ENCODE measurements at regions not wholly inside any gene's neighbourhood (a gene's known extent, or its start where the extent isn't known, plus 50 kb on each side); places are given as distances from the start of the nearest gene placed in this dataset.
"Not testable (repeated sequence)": the region's sequence is repeated elsewhere in the genome, so short reads cannot be mapped to it uniquely, and the experiment has no call there.

- no peak for DNase-seq
Observed at GRCh38 chr17:43315369-43315768, 81.6 kb upstream of the RNU2-1 start.

- DNase-seq, result no peak
Observed at GRCh38 chr17:43314611-43315011, 80.8 kb upstream of the RNU2-1 start.

- no peak for DNase-seq
Observed at GRCh38 chr17:43312011-43312410, 78.2 kb upstream of the RNU2-1 start.

GRCh38 chr17:43309505-43310332, 75.9 kb upstream of the RNU2-1 start:
- DNase-seq, result no peak

DNA sequence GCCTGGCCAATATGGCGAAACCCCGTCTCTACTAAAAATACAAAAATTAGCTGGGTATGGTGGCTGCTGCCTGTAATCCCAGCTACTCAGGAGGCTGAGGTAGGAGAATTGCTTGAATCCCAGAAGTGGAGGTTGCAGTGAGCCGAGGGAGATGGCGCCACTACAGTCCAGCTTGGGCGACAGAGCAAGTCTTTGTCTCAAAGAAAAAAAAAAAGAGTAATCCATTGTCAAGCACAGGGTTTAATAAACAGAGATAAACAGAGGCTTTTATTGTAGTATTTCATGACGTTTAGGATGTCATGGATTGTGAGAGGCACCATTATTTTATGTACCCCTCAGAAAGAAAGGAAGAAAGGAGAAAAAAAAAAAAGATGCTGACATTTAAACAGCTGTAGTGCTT, 75.2 kb upstream of the RNU2-1 start:
- no peak for DNase-seq

GRCh38 chr17:43304792-43305191, 71.0 kb upstream of the RNU2-1 start:
- DNase-seq, result not testable (repeated sequence)

GRCh38 chr17:43303049-43303448, 69.3 kb upstream of the RNU2-1 start:
- DNase-seq, result not testable (repeated sequence)

DNA sequence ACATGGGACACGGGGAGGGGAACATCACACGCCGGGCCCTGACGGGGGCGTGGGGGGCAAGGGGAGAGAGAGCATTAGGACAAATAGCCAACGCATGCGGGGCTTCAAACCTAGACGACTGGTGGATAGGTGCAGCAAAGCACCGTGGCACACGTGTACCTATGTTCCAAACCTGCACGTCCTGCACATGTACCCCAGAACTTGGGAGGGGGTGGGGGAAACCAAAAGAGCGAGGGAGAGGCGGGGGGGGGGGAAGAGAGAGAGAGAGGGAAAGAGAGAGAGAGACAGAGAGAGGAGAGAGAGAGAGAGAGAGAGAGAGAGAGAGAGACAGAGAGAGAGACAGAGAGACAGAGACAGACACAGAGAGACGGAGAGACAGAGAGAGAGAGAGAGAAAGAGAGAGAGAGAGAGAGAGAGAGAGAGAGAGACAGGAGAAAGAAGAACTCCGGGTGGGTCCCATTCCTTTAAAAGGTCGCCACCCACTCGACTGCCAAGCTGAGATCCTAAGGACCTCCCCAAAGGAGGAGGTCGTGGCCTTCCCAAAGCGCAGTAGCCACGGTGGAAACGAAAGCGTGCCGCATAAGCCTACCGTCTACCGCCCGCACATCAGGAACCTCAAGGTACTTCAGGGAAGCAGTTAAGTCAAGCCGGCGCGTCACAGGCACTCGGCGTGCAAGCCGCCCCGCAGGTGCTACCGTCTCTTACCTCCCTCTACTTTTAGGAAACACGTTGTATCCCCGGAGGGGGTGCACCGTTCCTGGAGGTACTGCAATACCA, 65.7 kb upstream of the RNU2-1 start:
- DNase-seq, result not testable (repeated sequence)

- DNase-seq, result not testable (repeated sequence)
Observed at GRCh38 chr17:43289670-43290069, 55.9 kb upstream of the RNU2-1 start.

- not testable (repeated sequence) for DNase-seq
Observed at GRCh38 chr17:43283606-43284005, 49.8 kb upstream of the RNU2-1 start.

Measured in amniotic stem cell (primary cell).